GM21723 (cell line): ENCODE measurements at regions not wholly inside any gene's neighbourhood (a gene's known extent, or its start where the extent isn't known, plus 50 kb on each side); places are given as distances from the start of the nearest gene placed in this dataset.

ENCODE experiments used
- ATAC-seq: cut with Tn5 transposase; IDR thresholded peaks from one replicate; pipeline ENCODE4 v1.9.1; 2021; ENCODE audit warnings: mild to moderate bottlenecking, moderate library complexity; ENCODE audit not compliant: unreplicated experiment

DNA sequence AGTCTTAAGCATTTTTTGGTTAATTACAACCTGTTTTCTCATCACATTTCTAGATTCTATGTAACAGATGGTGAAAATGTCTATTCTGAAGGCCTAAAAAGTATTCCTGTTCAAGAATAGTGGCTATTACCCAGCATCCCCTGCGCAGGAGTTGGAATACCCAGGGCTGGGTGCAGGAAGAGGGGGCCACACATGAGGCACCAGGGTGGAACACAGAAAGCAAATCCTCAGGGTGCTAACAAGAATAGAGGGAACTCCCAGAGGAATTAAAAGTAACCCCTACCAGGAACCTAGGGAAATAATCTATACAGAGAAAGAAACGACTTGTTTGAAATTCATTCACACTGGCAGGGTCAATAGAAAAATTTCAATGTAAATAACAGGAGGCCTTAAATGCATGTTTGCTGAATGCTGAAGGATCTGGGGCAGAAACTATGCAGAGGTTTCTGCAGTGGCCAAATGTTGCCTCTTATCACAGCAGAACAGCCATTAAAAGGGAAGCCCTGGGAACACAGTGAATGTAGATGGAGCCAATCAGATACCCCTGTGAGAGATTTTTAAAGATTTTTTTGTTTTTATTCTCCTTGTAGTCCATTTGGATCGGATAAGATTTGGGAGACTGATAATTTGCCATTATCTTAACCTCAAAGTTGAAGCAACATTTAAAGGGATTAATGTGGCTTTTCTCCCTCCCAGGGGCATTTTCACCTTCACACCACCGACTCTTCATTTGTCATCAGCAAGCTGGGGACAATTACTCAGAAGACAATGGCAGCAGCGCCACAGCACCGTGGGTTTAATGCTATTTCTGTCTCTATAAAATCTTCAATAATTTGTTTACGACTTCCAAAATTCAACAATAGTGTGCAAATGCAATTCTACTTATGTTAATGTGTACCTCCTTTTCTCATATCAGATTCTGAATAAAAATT is 196.0 kb upstream of the PSMD7 start:
- ATAC-seq = no peak

DNA sequence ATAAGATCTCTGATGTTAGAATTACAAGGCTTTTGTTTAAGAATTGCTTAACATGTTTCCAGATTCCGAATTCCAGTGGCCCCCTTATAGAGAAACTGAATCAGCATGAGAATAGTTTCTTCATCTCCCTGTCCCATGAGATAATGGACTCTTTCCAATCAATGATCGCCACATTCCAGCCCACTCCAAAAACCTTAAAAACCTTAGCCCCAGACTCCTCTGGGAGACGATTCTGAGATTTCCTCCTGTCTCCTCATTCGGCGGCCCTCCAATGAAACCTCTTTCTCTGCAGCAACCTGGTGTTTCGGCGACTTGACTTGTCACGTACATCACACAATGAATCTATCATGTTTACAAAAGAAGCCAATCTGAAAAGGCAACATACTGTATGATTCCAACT is 197.1 kb upstream of the PSMD7 start:
- ATAC-seq = no peak

DNA sequence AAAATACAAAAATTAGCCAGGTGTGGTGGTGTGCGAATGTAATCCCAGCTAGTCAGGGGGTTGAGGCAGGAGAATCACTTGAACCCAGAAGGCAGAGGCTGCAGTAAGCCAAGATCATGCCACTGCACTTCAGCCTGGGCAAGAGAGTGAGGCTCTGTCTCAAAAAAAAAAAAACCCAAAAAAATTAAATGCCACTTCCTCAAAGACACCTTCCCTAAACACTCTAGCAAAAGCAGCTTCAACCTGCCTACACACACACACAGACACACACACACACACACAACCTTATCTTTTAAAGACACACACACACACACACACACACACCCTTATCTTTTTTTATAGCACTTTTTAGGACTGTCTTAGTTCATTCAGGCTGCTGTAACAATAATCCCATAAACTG is 201.7 kb upstream of the PSMD7 start:
- no peak for ATAC-seq

DNA sequence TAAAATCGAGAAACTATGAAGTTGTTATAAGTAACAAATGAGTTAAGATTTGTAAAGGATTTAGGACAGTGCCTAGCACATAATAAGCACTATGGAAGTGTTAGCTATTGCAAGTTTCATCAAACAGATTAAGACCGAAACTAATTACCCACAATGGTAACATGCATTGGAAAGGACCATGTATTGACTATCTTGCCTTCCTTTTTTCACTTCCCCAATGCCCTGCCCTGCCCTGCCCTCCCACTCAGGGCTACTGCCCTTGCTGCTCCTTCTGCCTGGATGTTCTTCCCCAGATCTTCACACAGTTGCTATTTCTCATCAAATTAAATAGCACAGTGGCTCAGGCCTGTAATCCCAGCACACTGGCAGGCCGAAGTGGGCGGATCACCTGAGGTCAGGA is 202.1 kb upstream of the PSMD7 start:
- no peak for ATAC-seq

DNA sequence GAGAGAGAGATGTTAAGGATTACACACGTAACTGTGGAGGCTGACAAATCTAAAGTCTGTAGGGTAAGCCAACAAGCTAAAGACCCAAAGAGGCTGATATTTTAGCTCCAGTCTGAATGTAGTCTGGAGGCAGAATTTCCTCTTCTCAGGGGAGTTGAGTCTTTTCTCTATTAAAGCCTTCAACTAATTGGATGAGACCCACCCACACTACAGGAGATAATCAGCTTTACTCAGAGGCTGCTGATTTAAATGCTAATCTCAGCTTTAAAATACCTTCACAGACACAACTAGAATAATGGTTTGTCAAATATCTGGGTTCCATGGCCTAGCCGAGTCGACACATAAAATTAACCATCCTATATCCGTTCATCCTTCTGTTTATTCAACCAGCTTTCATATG is 204.3 kb upstream of the PSMD7 start:
- ATAC-seq = no peak

DNA sequence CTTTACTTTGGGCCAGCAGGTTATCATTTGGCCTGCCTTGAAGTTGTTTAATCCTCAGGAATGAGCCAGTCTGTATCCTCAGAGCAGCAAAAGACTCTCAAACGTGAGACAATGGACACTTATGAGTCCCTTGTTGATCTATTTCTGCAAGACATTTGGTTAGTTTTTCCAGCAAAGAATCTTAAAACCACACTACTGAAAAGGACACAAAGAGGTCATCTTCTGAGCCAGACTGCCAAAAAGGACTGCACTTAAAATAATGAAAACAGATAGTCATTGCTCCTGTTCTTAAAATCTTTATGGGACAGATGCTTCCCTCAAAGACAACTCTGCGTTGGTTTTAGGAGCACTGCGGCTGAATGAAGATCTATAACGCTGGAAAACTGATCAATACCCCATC is 205.7 kb upstream of the PSMD7 start:
- no peak for ATAC-seq

DNA sequence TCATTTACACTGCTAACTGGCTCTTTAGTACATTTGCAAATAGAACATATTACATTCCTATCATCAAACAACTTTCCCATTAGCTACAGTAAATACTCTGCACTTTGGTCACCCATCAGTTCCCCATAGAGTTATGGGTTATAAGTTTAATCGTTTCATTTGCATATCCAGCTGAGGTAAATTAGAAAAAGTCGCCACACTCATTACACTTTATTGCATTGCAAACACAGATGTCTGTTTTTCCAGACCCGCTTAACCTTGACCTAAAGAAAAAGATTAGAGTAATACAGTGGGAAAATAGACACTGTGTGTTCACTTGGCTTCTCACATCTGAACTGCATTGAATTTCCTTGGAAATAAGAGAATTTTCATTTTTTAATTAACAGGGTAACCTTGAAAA is 213.1 kb upstream of the PSMD7 start:
- no peak for ATAC-seq

DNA sequence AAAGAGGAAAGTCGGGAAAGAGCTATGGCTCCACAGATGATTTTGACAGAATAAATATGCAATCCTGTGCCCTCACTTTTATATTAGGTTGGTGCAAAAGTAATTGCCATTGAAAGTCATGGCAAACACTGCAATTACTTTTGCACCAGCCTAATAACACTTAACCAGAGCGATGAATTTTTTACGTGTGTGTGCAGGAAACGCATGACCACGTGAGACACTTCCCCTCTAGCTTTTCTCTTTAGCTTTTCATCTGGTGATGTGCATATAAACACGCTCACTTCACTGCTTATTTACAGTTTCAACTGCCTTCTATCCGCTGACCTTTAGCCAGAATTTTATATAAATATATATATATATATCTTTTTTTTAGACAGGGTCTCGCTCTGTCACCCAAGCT is 216.3 kb upstream of the PSMD7 start:
- no peak for ATAC-seq

DNA sequence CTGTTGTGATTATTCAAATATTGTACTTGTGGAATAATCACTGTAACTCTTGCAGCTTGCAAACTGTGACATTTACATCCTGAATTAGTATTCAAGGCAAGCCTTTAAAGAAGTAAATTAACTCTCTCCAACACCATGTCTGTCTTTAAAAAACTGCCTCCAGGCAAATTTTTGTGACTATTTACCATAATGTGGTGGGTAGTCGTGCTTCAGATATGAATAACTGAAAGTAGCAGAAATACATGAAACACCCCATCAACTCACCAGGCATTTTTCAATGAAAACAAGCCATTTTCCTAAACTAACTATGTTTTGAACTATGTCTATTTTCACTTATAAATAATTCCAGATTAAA is 217.4 kb upstream of the PSMD7 start:
- peak; percentile 59 for ATAC-seq

DNA sequence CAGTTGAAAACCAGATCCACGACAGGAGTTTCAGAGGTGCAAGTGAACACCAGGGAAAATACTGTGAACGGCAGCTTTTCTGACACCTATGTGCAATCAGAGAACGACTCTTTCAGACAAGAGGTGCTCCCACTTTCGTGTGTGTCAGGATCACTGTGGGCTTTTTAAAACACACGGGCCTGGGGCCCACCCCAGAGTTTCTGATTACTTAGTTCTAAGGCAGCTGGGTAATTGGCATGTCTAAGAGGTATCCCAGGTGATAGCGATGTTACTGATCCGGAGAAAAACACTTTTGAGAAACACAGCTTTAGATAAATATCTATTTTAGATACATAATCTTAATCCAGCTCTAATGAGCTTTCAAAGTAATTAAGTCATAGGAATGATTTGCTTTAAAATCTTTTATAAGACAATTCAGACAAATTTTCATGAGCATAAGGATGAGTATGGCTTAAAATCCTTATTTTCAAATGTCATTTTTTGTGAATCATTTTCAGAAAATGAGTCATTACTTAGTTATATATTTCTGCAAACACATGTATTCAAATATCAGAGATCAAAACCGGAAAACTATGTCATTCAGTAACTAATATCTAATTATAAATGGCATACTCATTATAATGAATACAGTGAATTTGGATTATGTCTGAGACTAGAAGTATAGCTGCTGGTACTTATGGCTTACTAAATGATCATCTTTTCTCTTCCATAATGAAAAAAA is 217.9 kb upstream of the PSMD7 start:
- ATAC-seq = peak; percentile 30

DNA sequence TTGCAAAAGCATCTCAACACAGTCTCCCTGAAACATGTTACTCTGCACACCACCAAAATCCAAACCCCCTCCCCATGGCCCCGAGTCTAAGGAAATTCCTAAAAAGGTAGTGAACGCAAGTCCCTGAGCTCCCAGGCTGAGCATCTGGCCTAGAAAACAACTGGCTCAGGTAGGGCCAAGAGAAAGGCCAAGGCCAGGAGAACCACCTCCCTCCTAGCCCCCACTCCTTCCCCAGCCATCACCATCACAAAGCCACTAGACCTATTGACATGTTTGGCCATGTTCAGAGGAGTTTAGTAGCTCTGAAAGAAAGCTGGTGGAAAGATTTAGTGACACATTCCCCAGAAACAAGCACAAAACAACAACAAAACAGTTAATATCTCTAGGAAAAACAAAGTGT is 220.0 kb upstream of the PSMD7 start:
- ATAC-seq = no peak

DNA sequence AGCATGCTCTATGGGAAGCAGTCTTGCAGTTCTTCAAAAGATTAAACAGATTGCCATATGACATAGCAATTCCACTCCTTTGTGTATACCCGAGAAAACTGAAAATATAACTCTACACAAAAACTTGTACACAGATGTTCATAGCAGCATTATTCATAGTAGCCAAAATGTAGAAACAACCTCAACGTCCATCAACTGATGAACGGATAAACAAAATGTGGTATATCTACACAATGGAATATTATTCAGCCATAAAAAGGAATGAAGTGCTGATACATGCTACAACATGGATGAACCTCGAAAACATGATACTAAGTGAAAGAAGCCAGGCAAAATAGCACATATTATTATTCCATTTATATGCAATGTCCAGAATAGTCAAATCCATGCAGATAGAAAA is 221.2 kb upstream of the PSMD7 start:
- no peak for ATAC-seq

DNA sequence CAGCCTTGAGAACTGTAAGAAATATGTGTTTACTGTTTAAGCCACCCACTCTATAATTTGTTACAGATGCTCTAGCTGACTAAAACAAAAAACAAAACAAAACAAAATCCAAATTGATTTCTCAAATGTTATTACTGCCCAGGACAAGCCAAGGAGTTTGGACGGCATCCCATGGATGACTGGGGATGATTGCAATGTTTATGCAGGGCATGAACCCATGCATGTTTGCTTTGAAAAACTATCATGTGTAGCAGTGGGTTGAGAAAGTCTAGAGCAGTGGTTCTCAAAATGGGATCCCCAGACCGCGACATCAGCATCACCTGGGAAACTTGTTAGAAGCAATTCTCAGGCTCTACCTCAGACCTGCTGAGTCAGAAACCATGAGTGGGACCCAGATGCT is 223.2 kb upstream of the PSMD7 start:
- ATAC-seq = no peak

DNA sequence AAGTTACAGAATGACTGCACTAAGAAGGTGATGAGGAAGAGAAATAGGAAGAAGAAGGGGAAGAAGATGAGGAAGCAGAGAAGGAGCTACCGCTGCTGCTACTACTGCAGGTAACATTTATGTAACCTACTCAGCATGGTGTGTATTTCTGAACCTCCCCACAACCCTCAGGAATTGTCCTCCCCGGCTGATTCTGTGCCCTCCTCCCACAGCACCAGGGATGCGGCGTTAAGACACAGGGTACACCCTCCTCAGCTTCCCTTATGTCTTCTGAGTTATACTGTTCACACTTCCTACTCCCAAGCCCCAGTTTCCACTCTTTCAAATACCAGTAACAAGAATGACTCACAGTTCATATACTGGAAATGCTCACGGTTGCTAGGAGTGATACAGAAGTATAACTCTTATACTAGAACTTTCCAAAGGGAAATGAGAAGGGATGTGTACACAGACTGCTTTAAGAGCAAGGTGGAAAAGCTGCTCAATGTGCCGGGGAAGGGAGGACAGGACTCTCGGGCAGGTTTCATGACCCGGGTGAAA is 224.5 kb upstream of the PSMD7 start:
- no peak for ATAC-seq

DNA sequence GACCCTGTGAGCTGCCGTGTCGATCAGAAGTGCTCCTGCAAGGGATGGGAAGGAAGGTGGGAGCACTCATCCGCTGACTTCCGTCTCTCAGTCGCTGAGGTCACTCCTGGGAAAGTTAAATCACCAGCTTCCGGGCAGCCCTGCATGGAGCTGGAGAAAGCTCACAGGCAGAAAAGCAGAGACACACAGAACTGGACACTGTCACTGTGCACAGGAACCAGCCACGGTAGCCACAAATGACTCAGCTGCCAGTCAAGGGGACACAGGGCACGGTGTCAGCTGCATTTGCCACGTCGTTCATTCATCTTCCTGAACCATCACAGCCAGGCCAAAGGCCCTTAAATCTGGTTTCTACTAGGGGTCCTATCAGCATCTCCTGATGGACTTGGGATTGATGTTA is 226.4 kb upstream of the PSMD7 start:
- no peak for ATAC-seq

DNA sequence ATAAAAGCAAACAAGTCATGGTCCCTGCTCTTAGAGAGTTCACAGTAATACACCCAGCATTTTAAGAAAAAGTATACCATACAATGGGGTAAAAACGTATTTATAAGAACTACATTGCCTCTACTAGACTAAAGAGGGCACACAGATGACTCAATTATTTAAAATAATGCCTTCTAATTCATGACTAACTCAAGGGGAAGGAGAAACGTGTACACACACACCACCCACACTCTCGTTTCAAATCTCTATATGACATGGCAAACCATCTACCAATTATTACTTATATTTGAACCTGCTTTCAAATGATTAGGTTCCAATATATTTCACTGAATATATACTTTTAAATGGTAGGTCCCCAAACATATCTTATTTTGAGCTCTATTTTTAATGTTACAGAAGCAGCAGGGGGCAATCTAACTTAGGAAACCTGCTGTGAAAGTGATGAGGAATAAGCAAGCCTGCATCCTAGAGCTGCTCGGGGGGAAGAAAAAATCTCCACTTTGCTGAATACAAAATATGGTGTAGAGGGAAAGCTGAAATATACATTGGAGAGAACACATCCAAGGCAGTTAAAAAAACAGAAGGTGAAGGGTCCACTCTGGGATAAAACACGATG is 232.4 kb upstream of the PSMD7 start:
- ATAC-seq = no peak

DNA sequence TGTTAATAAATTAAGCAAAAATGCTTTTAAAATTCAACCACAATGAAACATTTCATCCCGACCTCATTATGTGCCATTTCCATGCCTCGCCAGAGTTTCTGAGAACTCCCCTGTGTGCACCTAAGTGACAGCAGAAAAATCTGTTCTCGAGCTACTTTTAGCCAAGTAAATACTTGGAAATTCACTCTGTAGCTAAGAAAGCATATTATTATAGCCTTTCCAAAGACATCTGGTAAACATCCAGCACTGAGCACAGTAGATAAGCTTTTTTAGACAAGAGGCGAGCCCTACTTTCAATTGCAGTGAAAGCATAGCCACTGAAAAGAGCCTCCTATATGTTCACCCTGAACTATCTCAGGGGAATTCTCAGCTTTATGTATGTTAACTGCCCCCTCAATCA is 242.8 kb upstream of the PSMD7 start:
- ATAC-seq = no peak

DNA sequence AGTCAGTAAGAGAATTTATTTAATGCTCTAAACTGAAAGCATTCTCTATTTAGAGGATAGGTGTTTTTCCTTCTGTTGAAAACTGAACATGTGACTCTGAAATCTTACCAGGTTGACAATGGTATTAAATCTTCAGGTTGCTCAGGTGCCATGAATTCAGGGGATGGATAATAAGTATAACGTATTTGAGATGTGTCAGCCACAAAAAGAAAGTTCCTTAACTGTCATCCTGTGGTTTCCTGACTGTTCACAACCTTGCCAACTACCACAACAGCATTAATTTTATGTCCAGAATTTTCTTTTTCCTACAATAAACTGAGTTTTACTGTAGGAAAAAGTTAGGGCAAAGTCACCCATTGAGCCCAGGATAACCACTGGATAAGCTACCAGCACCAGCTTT is 243.3 kb upstream of the PSMD7 start:
- ATAC-seq = no peak

DNA sequence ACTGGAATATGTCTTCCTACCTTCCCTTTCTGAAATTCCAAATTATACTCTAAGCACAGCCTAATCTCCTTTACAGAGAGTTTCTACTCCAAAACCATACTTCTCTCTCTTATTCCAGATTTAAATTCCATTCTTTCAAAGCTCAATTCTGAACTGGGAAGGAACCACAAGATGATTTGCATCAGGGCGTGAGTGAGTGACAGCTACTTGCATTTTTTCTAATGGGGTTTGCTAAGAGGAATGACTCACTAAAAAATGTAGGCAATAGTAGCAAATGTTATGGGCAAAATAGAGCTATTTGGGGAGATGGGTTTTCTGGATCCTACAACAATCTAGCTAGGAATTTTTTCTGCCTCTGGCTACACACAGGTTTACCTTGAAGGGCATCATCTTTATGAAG is 244.6 kb upstream of the PSMD7 start:
- ATAC-seq = no peak

DNA sequence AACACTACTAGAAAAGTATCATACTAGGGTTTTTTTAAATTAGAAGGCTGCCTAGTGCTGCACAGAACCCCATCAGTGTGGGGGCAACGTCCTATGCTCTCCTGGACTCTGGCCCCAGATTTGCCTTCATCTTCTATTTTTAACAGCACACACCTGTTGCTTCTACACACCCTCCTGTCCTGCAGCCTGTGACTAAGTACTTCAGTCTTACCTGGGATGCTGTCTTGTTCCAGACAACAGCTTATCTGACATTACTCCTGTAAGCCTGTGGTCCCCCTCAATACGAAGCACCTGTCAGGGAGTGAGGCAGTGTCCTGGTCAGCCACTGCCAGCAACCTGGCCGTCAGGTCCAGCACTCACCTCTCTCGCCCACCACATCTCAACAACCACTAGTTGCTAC is 247.6 kb upstream of the PSMD7 start:
- no peak for ATAC-seq

DNA sequence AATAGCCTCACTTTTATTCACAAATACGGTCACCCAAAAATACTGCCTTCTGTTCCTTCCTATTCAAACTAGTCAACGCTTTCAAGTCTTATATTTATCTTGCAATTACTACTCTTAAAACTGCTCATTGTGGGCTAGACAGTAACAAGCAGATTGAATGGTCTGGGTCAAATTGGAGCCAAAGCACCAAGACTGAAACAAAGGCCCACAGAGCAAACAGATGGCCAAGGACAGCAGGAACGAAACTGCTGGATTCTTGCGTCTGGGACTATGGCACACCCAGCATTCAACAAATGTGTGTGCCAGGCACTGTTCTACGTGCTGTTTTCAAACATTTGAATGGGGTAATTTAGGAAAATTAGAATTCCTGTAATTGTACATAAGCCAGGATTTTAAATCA is 250.1 kb upstream of the PSMD7 start:
- no peak for ATAC-seq

DNA sequence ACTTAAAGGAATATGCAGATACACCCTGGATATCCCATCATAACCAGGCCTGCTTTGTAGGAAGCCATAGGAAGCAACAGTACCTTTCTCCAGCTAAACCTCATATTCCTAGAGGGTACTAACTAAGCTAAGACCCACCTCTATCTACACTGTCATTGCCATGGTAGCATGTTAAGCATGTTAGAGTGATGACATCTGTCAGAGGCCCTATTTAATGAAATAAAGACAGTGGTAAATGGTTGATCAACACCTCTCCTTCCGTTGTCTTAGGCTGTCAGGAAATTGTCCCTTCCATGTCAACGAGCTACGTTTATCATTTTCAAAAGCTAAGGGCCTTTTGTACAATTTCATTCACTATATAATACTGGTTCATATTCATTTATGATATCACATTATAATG is 251.1 kb upstream of the PSMD7 start:
- no peak for ATAC-seq
